HG02973 (cell line): ENCODE measurements at regions not wholly inside any gene's neighbourhood (a gene's known extent, or its start where the extent isn't known, plus 50 kb on each side); places are given as distances from the start of the nearest gene placed in this dataset.

Experiments
- ATAC-seq: cut with Tn5 transposase; IDR thresholded peaks from one replicate; pipeline ENCODE4 v1.9.1; 2021; ENCODE audit warnings: moderate library complexity; ENCODE audit not compliant: unreplicated experiment

- no peak for ATAC-seq
These were observed 988.3 kb upstream of the LRFN5 start for GRCh38 chr14:40618225-40618898.

DNA sequence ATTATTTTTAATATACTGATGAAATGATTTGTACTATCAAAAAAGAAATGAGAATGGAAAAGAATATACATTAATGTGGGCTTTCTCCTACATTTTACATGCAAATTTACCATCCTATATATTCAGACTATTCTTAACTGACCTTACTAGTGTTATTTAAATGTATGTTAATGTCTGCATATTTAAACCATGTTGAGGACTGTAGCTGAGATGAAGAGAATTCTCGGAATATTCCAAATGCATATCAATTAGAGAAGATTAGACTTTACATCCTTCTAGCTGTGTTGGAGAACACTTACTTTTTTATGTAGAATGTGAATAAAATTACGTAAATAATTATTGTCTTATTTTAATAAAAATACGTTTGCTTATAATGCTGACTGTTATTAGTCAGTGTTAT lies 990.1 kb upstream of the LRFN5 start:
- ATAC-seq = no peak

DNA sequence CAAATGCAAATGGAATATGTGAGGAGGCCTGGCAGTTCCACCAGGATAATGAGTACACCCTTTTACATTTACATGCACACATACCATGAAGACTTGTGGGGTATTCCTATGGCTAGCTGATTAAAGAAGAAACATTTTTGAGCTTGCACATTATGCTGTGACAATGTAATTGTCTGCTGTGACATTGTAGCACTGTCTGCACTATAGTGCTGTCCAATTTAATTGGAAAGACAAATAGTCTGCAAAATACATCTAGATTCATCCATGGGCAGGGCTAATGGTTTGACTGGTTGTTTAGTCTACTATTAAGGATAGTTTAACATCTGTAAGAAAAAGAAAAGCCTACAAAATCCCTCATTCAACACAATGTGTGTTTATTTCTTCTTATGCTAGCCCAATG lies 1005.6 kb upstream of the LRFN5 start:
- no peak for ATAC-seq

DNA sequence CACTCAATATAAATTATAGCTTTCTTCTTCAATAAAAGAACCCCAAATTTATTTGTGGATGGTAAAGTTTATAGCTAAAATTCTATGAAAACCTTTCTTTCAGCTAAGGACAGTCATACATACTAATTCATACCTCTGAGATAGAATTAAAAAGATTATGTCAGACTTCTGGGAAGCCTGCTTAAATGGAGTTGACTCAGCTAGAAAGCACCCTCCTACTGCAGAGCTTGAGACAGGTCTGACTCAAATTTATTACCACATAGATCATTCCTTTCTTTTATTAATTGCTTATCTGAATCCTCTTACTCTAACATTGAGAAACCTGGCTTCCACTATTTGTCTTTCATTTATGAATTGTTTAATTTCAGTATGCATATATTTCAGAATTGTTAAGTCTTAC lies 1007.0 kb upstream of the LRFN5 start:
- ATAC-seq = no peak

GRCh38 chr14:40581264-40581663 lies 1025.4 kb upstream of the LRFN5 start:
- ATAC-seq = no peak

DNA sequence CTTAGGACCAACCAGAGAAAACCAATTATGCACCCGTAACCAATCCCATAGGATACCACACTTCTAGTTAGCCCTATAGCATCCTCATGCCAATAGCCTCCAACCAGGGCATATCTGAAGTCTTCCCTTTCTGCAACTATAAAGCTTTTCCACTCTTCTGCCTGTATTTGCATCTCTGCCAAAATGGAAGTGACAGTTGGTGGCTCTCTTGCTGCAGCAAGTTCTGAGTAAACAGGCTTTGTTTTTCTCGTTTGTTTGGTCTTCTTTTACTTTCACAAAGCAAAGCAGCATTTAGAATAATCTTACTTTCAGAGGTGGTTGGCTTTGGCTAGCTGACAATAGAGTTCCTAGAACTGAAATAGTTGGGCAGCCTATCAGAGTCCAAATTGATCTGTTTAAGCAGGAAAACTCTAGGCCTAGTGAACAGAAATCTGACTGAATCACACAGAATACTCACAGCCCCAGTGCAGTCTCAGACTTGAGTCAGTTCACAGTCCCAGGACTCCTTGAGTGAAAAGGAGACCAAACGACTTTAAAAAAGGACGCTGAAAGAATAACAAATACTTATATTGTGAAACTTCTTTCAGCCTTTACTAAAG lies 1029.7 kb upstream of the LRFN5 start:
- ATAC-seq = no peak

- no peak for ATAC-seq
These were observed 1031.9 kb upstream of the LRFN5 start for GRCh38 chr14:40574780-40575179.

DNA sequence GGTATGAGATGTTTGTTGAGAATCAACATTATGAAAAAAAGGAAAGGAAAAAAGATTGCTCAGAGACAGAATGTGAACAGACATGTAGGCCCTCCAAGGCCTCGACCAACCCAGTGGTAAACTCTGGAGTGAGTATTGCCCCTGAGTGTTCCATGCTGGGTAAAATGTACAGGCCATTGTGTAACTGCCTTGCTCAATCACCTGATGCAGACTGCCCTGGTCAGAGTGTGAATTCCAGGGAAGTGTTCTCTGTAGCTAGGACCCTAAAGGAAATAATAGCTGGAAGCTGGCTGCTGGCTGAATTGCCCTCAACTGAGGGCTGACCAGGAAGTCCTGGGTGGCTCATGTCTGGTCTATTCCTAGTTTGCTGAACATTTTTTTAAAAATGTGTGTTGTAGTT lies 1081.4 kb upstream of the LRFN5 start:
- ATAC-seq = no peak

GRCh38 chr14:40523123-40523522 lies 1083.6 kb upstream of the LRFN5 start:
- ATAC-seq = no peak

GRCh38 chr14:40494483-40494882 lies 1062.2 kb upstream of the FBXO33 start:
- ATAC-seq = no peak

GRCh38 chr14:40487824-40488223 lies 1055.6 kb upstream of the FBXO33 start:
- no peak for ATAC-seq

- ATAC-seq = no peak
These were observed 1053.5 kb upstream of the FBXO33 start for GRCh38 chr14:40485688-40486087.

- ATAC-seq = no peak
These were observed 1043.8 kb upstream of the FBXO33 start for GRCh38 chr14:40476005-40476404.

GRCh38 chr14:40467969-40468368 lies 1035.7 kb upstream of the FBXO33 start:
- no peak for ATAC-seq

DNA sequence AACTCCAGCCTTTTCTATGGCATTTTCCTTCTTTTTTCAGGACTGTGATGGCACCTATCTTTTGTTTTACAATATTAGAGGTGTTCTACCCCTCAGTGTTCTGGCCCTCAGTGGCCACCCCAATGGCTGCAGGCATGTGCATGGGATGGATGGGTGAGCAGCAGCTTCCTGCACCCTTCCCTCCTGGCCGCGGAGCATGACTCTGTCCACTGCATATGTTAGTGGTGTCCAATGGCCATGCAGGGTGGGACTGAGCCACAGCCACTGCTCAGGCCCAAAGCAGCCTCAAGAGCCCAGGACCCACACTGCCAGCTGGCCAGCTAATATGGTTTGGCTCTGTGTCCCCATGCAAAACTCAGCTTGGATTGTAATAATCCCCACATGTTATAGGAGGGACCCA lies 1032.3 kb upstream of the FBXO33 start:
- no peak for ATAC-seq

DNA sequence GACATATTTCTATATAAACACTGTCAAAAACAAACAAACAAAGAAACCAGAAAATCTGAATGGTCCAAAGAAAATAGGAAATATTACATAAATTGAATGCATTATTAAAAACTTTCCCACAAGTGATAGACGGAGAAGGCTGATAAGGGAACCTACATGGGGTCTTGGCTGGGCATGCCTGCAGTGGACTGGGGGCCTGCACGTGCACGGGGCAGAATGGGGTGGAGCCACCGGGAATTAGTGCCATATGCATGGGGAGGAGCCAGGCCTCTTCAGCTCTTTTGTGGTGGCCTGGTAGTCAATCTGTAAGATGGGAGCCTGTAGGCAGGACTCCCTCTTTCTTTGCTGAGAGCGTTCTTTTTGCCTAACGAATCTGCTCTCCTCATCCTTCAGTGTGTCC lies 1031.7 kb upstream of the FBXO33 start:
- no peak for ATAC-seq

DNA sequence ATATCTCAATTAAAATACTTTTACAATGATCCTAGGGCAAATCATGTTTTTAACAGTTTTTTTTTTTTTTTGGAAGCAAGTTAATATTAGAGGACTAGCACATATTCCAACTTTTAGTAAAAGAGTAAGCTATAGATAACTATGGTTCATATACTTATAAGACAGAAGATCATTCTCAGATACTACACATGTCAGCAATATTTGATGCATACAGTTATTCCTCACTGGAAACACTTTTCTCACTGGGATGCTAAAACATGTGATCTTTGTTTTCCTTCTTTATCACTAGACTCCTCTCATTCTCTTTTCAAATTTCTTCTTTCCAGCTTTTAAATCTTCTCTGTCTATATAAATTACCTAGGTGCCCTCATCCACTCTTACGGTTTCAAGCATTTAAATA lies 1020.4 kb upstream of the FBXO33 start:
- no peak for ATAC-seq

DNA sequence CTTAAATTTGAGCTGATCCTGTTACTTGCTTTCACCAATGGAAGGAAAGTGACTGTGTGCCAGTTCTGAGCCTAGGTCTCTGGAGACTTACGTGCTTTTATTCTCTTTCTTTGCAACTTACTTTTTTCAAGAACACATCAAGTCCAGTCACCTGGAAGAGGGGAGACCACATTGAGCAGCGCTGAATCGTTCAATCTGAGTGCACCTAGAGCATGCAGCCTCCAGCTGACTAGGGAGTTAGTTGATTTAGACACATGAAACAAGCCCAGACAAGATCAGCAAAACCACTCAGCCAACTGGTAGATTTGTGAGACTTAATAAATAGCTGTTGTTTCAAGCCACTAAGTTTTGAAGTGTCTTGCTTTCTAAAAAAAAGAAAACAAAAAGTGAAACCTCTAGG lies 1014.8 kb upstream of the FBXO33 start:
- ATAC-seq = no peak

GRCh38 chr14:40445020-40445419 lies 1012.8 kb upstream of the FBXO33 start:
- no peak for ATAC-seq

- no peak for ATAC-seq
These were observed 1004.3 kb upstream of the FBXO33 start for GRCh38 chr14:40436551-40436950.

- no peak for ATAC-seq
These were observed 985.7 kb upstream of the FBXO33 start for GRCh38 chr14:40417777-40418401.

- ATAC-seq = no peak
These were observed 984.3 kb upstream of the FBXO33 start for GRCh38 chr14:40416565-40416964.

- no peak for ATAC-seq
These were observed 982.2 kb upstream of the FBXO33 start for GRCh38 chr14:40414386-40414785.
